K562 (cell line): ENCODE measurements at regions not wholly inside any gene's neighbourhood (a gene's known extent, or its start where the extent isn't known, plus 50 kb on each side); places are given as distances from the start of the nearest gene placed in this dataset.

Experiments used
- CREB3 ChIP-seq: fragments of 450-650 bp; conservative IDR thresholded peaks from 2 replicates; pipeline ENCODE4 v1.6.1; 2016; ENCODE audit warnings: missing genetic modification characterization, low read depth, mild to moderate bottlenecking, missing compliant biosample characterization, moderate library complexity
- POLR2AphosphoS5 ChIP-seq: IDR thresholded peaks from 2 replicates; pipeline ENCODE4 v1.6.1; 2011; ENCODE audit warnings: mild to moderate bottlenecking, low read depth, low read length, moderate library complexity; ENCODE audit not compliant: control insufficient read depth, insufficient read depth
- RFX1 ChIP-seq: fragments of 450-650 bp; IDR thresholded peaks from 2 replicates; pipeline ENCODE4 v1.6.1; 2016; ENCODE audit warnings: mild to moderate bottlenecking, moderate library complexity
- ZC3H11A ChIP-seq: IDR thresholded peaks from 2 replicates; pipeline ENCODE4 v1.6.1; 2012; ENCODE audit warnings: low read depth, low read length, improper control_type of control experiment

GRCh38 chr3:151949706-151950105 lies 76.3 kb downstream of the SUCNR1 start:
- TF ChIP-seq CREB3 = no peak
- TF ChIP-seq RFX1 = no peak
- no peak for TF ChIP-seq POLR2AphosphoS5
- TF ChIP-seq ZC3H11A = no peak
